NCI-H2029 treated with DMSO at 0.1 percent for 48 hours (cell line): ENCODE measurements at regions not wholly inside any gene's neighbourhood (a gene's known extent, or its start where the extent isn't known, plus 50 kb on each side); places are given as distances from the start of the nearest gene placed in this dataset.

Experiments
- DNase-seq: peaks from one replicate; lab custom pipeline; 2025; lab: John Stamatoyannopoulos, UW

GRCh38 chr3:63046152-63046551 is 170.9 kb upstream of the CADPS start:
- DNase-seq: no peak

- no peak for DNase-seq
These were observed 171.4 kb upstream of the CADPS start for GRCh38 chr3:63046580-63046979.

- no peak for DNase-seq
These were observed 171.9 kb upstream of the CADPS start for GRCh38 chr3:63047068-63047467.

GRCh38 chr3:63048367-63049326 is 173.4 kb upstream of the CADPS start:
- no peak for DNase-seq

GRCh38 chr3:63050548-63051177 is 175.4 kb upstream of the CADPS start:
- DNase-seq: no peak

- no peak for DNase-seq
These were observed 176.7 kb upstream of the CADPS start for GRCh38 chr3:63051920-63052319.

- no peak for DNase-seq
These were observed 181.7 kb upstream of the CADPS start for GRCh38 chr3:63056932-63057331.

GRCh38 chr3:63060412-63060811 is 185.2 kb upstream of the CADPS start:
- DNase-seq: no peak

- no peak for DNase-seq
These were observed 186.2 kb upstream of the CADPS start for GRCh38 chr3:63061449-63061848.

- DNase-seq: no peak
These were observed 189.1 kb upstream of the CADPS start for GRCh38 chr3:63064209-63064755.

GRCh38 chr3:63067999-63068645 is 192.9 kb upstream of the CADPS start:
- DNase-seq: no peak

GRCh38 chr3:63069806-63070475 is 194.7 kb upstream of the CADPS start:
- DNase-seq: no peak

GRCh38 chr3:63070476-63070810 is 195.2 kb upstream of the CADPS start:
- DNase-seq: no peak

- no peak for DNase-seq
These were observed 201.1 kb upstream of the CADPS start for GRCh38 chr3:63076357-63076756.

GRCh38 chr3:63086190-63086589 is 191.9 kb upstream of the SYNPR start:
- no peak for DNase-seq

GRCh38 chr3:63089007-63089750 is 188.9 kb upstream of the SYNPR start:
- DNase-seq: no peak

- DNase-seq: no peak
These were observed 188.4 kb upstream of the SYNPR start for GRCh38 chr3:63089751-63090132.

- no peak for DNase-seq
These were observed 187.5 kb upstream of the SYNPR start for GRCh38 chr3:63090656-63091055.

GRCh38 chr3:63092515-63092914 is 185.6 kb upstream of the SYNPR start:
- no peak for DNase-seq

- DNase-seq: no peak
These were observed 183.3 kb upstream of the SYNPR start for GRCh38 chr3:63094642-63095408.
